ENCODE measurements at regions not wholly inside any gene's neighbourhood (a gene's known extent, or its start where the extent isn't known, plus 50 kb on each side); places are given as distances from the start of the nearest gene placed in this dataset.

- ChIA-PET POLR2A (no interaction called here), CTCF (no interaction called here)
These were observed 253.7 kb downstream of the ATXN7L3B start for GRCh38 chr12:74791365-74791764.

GRCh38 chr12:74794522-74794921, 256.9 kb downstream of the ATXN7L3B start:
- ChIA-PET CTCF (no interaction called here), POLR2A (no interaction called here)

DNA sequence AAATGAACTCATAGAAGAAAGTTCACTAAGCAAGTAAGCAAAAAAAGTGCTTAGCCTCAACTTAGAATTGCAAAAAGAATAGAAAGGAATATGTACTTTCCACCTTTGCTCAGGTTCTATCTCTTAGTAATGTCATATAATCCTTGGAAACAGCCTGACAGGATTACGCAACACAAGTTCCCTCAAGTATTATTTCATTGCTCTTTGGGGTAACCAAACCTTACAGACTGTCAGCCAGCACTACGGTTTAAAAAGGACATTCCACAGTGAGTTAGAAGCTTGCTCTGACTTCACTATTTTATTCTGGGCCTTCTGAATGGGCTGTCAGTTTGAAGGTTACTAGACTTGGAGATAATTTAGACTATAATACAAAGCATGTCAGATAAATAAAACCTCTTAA, 264.0 kb downstream of the ATXN7L3B start:
- ChIA-PET CTCF (no interaction called here), POLR2A (no interaction called here)

DNA sequence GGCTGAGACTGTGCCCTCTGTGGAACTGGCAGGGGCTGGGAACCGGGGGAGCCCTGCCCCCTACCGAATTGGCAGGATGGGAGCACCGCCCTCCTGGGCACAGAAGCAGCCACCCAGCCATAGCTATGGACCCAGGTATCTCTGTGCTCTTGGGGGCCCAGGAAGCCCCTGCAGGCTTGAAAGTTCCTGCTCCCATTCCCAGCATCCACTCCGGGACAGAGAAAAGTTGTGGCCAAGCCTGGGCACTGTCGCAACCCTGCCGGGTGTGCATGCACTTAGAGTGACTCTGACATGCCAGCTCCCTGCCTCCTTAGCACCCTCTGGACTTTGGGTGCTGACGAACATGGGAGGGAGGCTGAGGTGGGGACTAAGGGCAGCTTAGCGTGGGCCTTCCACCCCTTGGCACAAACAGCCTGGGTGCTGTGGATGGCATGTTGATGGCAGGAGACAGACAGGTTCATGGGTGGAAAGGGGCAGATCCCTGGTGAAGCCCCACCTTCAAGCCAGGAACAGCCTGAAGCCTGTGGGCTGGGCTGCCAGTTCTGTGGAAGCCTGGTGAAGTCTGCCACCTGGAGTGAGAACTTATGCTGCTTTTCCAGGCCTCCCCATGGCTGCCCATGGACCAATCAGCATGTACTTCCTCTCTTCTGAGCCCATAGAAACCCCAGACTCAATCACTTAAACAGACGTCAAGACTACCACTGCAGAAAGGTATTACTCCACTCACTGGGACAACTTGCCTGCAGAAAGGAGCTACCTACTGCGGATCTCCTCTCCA, 279.0 kb downstream of the ATXN7L3B start:
- POLR2A ChIA-PET: no interaction called here
- CTCF ChIA-PET: no interaction called here

DNA sequence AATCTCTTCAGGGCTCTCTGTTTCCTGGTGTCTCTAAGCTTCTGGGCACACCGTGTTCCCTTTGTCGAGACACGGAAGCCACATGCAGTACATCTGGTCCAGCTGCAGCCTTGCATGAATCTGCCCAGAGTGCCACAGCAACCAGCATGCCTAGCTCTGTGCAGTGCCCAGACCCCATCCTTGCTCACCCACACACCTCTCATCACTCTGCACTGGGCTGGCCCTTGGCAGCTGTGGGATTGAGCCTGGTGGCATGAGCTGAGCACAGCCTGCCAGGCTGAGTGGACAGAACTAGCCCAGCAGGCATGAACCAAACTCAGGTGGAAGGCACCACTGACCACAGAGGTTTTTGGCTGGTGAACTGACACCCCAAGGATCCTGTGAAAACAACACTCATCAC, 279.9 kb downstream of the ATXN7L3B start:
- ChIA-PET POLR2A (no interaction called here), CTCF (no interaction called here)

DNA sequence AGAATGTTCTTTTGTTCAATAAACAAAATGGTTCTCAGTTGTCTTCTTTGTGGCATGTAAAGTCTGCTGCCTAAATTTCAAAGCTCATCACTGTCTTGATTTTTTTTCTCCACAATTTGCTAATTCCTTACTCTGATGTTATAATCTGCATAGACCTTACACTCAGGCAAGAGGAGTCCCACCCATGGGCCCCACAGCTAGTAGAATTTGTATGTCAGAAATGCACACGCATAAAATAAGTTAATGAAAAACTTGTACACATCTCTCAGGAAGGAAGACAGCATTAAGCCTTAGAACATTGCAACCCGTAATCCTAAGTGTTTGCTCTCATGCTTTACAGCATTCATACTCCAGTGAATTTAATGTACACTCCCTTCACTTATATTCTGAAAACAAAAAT, 280.8 kb downstream of the ATXN7L3B start:
- POLR2A ChIA-PET: no interaction called here
- CTCF ChIA-PET: no interaction called here

DNA sequence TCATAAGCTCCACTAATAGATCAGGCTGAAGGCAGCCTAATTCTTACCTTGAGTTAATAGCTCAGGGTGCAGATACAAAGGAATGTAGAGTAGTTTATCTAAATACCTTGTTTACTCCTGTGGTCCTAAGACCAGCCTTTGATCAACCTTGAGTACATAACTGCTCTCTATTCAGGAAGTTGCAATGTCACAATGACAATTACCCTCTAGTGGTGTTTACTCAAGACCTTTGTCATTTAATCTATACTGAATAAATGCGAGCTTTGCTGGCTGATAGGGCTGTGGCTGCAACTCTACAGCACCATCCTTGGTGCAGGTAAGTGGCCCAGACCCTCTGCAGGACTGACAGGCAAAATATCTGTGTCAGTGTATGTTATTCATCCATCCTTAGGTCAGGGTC, 282.7 kb downstream of the ATXN7L3B start:
- POLR2A ChIA-PET: no interaction called here

GRCh38 chr12:74836567-74836966, 298.9 kb downstream of the ATXN7L3B start:
- ChIA-PET CTCF (no interaction called here), POLR2A (no interaction called here)

More for the DNA sequence above, 282.7 kb downstream of the ATXN7L3B start:
- CTCF ChIA-PET: no interaction called here

- POLR2A ChIA-PET: no interaction called here
- CTCF ChIA-PET: no interaction called here
These were observed 308.5 kb downstream of the ATXN7L3B start for GRCh38 chr12:74846116-74846515.

DNA sequence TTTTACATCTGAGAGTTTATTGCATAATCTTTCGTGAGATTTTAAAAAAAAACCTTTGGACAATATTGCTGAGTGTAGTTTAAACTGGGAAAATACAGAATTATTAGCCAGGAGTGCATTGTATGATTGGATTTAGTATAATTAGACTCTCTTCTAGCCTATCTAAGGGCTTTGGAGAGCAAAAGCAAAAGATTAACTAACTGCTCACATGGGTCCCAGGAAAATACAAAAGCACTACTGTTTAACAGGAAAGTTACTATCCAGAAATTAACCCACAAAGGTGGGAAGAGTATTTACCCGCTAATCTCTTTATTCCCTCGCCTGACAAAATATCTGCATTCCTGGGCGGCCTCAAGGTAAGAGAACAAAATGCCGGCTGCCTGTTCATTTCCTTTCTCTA, 309.5 kb downstream of the ATXN7L3B start:
- ChIA-PET CTCF (no interaction called here), POLR2A (no interaction called here)

DNA sequence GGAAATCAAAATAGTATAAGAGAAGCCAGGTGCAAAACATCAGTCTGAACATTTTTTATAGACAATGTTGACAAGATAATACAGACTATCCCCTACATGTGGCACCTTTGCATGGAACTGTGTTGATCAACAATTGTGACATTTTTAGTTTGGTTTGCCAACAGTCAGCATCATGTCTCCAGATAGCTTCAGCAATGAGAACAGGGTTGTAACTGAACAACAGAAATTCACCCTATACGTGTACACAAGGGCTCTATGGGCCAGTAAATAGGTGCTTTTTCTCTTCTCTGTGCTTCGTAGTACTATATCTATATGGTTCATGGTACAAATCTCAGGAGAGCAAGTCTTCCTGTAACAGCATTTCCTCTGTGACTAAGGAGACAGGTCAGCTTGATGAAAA, 310.4 kb downstream of the ATXN7L3B start:
- ChIA-PET POLR2A (no interaction called here), CTCF (no interaction called here)

DNA sequence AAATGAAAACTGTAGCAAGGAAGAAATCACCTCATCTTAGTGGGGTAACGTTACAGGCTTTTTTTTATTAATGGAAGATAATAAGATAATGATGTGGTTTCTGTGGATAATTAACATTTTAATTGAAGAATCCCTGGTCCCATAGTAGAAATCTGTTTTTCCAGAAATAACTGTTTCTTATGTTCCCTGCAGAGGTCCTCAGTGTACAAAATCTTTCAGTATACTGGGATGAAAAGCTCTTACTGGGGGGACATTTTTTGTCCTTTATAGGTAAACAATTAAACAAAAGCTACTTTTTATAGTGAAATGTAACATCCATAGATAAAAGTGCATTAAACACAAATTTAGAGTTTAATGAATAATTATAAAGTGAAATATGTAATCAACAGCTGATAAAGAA, 312.2 kb downstream of the ATXN7L3B start:
- POLR2A ChIA-PET: no interaction called here
- CTCF ChIA-PET: no interaction called here

- CTCF ChIA-PET: no interaction called here
- POLR2A ChIA-PET: no interaction called here
These were observed 334.2 kb downstream of the ATXN7L3B start for GRCh38 chr12:74871817-74872216.

DNA sequence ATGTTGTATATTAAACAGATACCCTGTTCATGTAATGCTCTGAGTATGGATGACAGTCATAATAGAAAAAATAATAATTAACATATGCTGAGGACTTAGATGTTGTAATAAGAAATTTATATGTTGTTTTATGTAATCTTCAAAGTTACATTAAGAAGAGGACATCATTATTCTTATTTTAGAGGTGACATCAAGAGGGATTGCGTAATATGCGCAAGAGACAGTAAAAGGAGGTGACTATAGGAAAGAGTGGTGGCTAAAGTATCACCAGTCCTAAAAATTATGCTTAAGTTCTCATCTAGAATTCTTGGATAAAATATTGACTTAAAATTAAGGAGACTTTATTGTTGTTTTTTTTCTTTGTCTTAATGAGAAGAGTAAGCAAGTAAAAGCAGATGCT, 323.9 kb downstream of the KCNC2 start:
- ChIA-PET POLR2A (no interaction called here), CTCF (no interaction called here)

DNA sequence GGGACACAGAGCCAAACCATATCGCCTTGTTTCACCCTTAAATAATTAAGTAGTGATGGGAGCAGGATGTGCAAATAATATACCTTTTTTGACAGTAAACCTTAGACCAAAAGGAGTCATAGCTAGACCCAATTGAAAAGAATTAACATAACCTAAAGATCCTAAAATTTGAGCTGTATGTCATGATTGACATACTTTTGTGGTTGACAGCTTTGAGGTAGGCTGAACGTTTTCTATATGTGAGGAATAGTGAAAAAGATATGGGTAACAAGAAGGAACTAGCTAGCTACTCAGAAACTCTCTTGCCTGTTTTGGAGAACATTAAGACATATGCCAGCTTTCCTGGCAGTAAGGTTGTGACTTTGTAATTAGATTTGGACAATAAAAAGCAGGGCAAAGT, 320.6 kb downstream of the KCNC2 start:
- CTCF ChIA-PET: no interaction called here
- POLR2A ChIA-PET: no interaction called here

GRCh38 chr12:74889563-74890236, 319.9 kb downstream of the KCNC2 start:
- POLR2A ChIA-PET: interaction anchor here (1.0 kb wide), 1 partner anchor 10 kb away, joined by 3 read pairs; no protein-coding TSS in a partner anchor
- CTCF ChIA-PET: no interaction called here

GRCh38 chr12:74890237-74890599, 319.4 kb downstream of the KCNC2 start:
- CTCF ChIA-PET: no interaction called here
- POLR2A ChIA-PET: interaction anchor here (1.0 kb wide), 1 partner anchor 9 kb away, joined by 3 read pairs; no protein-coding TSS in a partner anchor

GRCh38 chr12:74891083-74891668, 318.5 kb downstream of the KCNC2 start:
- ChIA-PET CTCF (no interaction called here), POLR2A (interaction anchor here (1.0 kb wide), 1 partner anchor 8 kb away, joined by 3 read pairs; no protein-coding TSS in a partner anchor)

- ChIA-PET CTCF (no interaction called here), POLR2A (no interaction called here)
These were observed 317.5 kb downstream of the KCNC2 start for GRCh38 chr12:74892057-74892633.

- ChIA-PET CTCF (interaction anchor here (1.0 kb wide), 1 partner anchor 9 kb away, joined by 3 read pairs; no protein-coding TSS in a partner anchor), POLR2A (no interaction called here)
These were observed 313.5 kb downstream of the KCNC2 start for GRCh38 chr12:74896186-74896585.
